OCI-LY3 (cell line): ENCODE measurements at regions not wholly inside any gene's neighbourhood (a gene's known extent, or its start where the extent isn't known, plus 50 kb on each side); places are given as distances from the start of the nearest gene placed in this dataset.

ENCODE experiments used
- H2AFZ ChIP-seq: fragments of 200-600, 300-600 bp; shearing (Covaris generic); 2 replicates; pipeline ENCODE4 v1.6.0; 2014; ENCODE audit warnings: antibody characterized with exemption, low read depth, low read length
- H3K27ac ChIP-seq: fragments of 200-600, 300-600 bp; sonication (generic); 2 replicates; pipeline ENCODE4 v1.5.1; 2014; ENCODE audit warnings: mild to moderate bottlenecking, low read length, moderate library complexity, mixed read lengths
- H3K27me3 ChIP-seq: fragments of 200-600, 300-600 bp; sonication (generic); 2 replicates; pipeline ENCODE4 v1.6.1; 2014; ENCODE audit warnings: low read depth, low read length, mixed read lengths
- H3K36me3 ChIP-seq: fragments of 200-600, 300-600 bp; sonication (generic); replicated peaks from 2 replicates; pipeline ENCODE3; 2014; ENCODE audit warnings: low read depth, low read length, mixed read lengths
- H3K4me1 ChIP-seq: fragments of 300-600, 200-600 bp; sonication (generic); 2 replicates; pipeline ENCODE4 v1.6.1; 2014; ENCODE audit warnings: low read length, mixed read lengths
- H3K4me2 ChIP-seq: fragments of 200-600, 300-600 bp; sonication (generic); 2 replicates; pipeline ENCODE4 v1.6.1; 2014; ENCODE audit warnings: low read length, mixed read lengths
- H3K4me3 ChIP-seq: fragments of 300-600, 200-600 bp; sonication (generic); 2 replicates; pipeline ENCODE4 v1.5.1; 2014; ENCODE audit warnings: antibody characterized with exemption, mild to moderate bottlenecking, low read length, moderate library complexity
- H3K79me2 ChIP-seq: fragments of 300-600, 200-600 bp; shearing (Covaris generic); 2 replicates; pipeline ENCODE4 v1.6.1; 2014; ENCODE audit warnings: mild to moderate bottlenecking, low read length, mixed read lengths
- H3K9ac ChIP-seq: fragments of 300-600, 200-600 bp; shearing (Covaris generic); 2 replicates; pipeline ENCODE4 v1.6.0; 2014; ENCODE audit warnings: mild to moderate bottlenecking, low read length, moderate library complexity
- H3K9me3 ChIP-seq: fragments of 200-600, 300-600 bp; shearing (Covaris generic); 2 replicates; pipeline ENCODE4 v1.6.1; 2014; ENCODE audit warnings: low read length, mixed read lengths; ENCODE audit not compliant: insufficient read depth
- H4K20me1 ChIP-seq: fragments of 200-600, 300-600 bp; sonication (generic); 2 replicates; pipeline ENCODE4 v1.6.1; 2016; ENCODE audit warnings: low read length, mixed read lengths; ENCODE audit not compliant: insufficient read depth
- EZH2phosphoT487 ChIP-seq: fragments of 200-600 bp; shearing (Covaris generic); IDR thresholded peaks from 2 replicates; pipeline ENCODE4 v1.6.1; 2018; ENCODE audit warnings: antibody characterized with exemption, mixed run types, low read depth
- TF ChIP-seq, protein P1 (sequence below): fragments of 200-600, 300-600 bp; sonication (generic); IDR thresholded peaks from 2 replicates; pipeline ENCODE4 v1.5.1; 2014; ENCODE audit warnings: antibody characterized with exemption, low read length, low read depth

- H3K4me1 ChIP-seq: no peaks in the 10 kb centered on the region
- no peak overlapping the region for H2AFZ ChIP-seq
- no peak overlapping the region for H3K9ac ChIP-seq
- H3K27me3 ChIP-seq: no peaks in the 10 kb centered on the region
- no peak overlapping the region for H3K27ac ChIP-seq
- TF ChIP-seq, protein P1, sequence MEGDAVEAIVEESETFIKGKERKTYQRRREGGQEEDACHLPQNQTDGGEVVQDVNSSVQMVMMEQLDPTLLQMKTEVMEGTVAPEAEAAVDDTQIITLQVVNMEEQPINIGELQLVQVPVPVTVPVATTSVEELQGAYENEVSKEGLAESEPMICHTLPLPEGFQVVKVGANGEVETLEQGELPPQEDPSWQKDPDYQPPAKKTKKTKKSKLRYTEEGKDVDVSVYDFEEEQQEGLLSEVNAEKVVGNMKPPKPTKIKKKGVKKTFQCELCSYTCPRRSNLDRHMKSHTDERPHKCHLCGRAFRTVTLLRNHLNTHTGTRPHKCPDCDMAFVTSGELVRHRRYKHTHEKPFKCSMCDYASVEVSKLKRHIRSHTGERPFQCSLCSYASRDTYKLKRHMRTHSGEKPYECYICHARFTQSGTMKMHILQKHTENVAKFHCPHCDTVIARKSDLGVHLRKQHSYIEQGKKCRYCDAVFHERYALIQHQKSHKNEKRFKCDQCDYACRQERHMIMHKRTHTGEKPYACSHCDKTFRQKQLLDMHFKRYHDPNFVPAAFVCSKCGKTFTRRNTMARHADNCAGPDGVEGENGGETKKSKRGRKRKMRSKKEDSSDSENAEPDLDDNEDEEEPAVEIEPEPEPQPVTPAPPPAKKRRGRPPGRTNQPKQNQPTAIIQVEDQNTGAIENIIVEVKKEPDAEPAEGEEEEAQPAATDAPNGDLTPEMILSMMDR: no peak
- TF ChIP-seq EZH2phosphoT487: no peak
- H3K9me3 ChIP-seq: no peaks in the 10 kb centered on the region
- no peaks in the 10 kb centered on the region for H4K20me1 ChIP-seq
- no peaks in the 10 kb centered on the region for H3K79me2 ChIP-seq
- H3K36me3 ChIP-seq: no peaks in the 10 kb centered on the region
- no peak overlapping the region for H3K4me2 ChIP-seq
- H3K4me3 ChIP-seq: no peak overlapping the region
Measured at GRCh38 chrX:109312757-109313156, 169.1 kb downstream of the GUCY2F start.

DNA sequence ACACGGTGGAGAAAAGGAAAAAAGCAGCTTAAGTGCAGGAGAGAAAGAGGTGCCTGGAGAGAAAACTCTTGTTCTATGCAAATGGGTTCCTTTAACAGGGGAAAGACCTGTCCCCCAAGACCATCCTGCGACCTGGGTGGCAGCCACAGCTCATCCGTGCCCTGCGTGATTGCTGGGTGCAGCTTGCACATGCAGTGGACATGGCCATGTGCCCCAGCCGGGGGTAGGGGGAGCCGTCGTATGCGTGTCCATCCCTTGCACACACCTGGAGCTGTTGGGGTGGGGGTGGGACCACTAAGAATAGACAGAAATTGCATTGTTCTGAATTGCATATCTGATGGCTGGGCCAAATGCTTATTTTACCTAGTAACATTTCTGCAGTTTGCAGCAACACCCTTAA lies 171.9 kb downstream of the GUCY2F start:
- TF ChIP-seq EZH2phosphoT487: no peak
- TF ChIP-seq, protein P1: no peak
- Histone ChIP-seq H2AFZ (no peak overlapping the region), H3K27me3 (no peaks in the 10 kb centered on the region), H3K9me3 (no peaks in the 10 kb centered on the region), H4K20me1 (no peaks in the 10 kb centered on the region), H3K4me2 (no peak overlapping the region), H3K4me3 (no peak overlapping the region), H3K27ac (no peak overlapping the region), H3K4me1 (peaks cover 12% of the 10 kb centered on the region), H3K36me3 (no peaks in the 10 kb centered on the region), H3K79me2 (no peaks in the 10 kb centered on the region), H3K9ac (no peak overlapping the region)

DNA sequence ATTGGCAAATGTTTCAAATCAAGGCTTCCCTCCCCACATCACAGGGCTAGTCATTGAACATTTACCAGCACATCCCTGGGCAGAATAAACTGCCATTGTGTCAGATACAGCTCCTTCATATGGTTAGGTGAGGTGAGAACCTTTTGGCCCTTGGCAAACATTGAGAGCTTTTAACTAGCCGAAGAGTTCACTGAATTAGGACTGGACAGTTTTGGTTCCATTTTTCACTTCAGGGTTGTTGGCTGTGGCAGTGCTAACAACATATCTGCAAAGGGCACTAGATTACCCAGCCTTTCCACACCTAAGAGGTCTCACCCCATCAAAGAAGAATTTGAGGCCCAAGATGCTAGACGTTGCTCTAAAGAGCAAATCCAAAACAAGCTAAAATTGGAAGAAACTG lies 180.7 kb downstream of the GUCY2F start:
- Histone ChIP-seq H2AFZ (no peak overlapping the region), H3K79me2 (no peaks in the 10 kb centered on the region), H3K36me3 (no peaks in the 10 kb centered on the region)

GRCh38 chrX:109300415-109300814 lies 181.5 kb downstream of the GUCY2F start:
- Histone ChIP-seq H3K9ac (no peak overlapping the region), H3K27me3 (no peaks in the 10 kb centered on the region), H3K4me3 (no peak overlapping the region), H3K4me2 (no peak overlapping the region), H3K9me3 (no peaks in the 10 kb centered on the region), H4K20me1 (no peaks in the 10 kb centered on the region), H3K79me2 (no peaks in the 10 kb centered on the region), H2AFZ (no peak overlapping the region), H3K4me1 (peaks cover 8% of the 10 kb centered on the region), H3K27ac (no peak overlapping the region), H3K36me3 (no peaks in the 10 kb centered on the region)
- no peak for TF ChIP-seq EZH2phosphoT487
- TF ChIP-seq, protein P1: no peak

More for the DNA sequence above, 180.7 kb downstream of the GUCY2F start:
- Histone ChIP-seq H3K9me3 (no peaks in the 10 kb centered on the region), H3K4me2 (0 out of 2 replicates have a peak overlapping the region, but pooled peaks have one; percentile 7), H3K4me3 (no peak overlapping the region), H3K9ac (no peak overlapping the region), H3K27me3 (no peaks in the 10 kb centered on the region), H4K20me1 (no peaks in the 10 kb centered on the region), H3K4me1 (peaks cover 14% of the 10 kb centered on the region), H3K27ac (no peak overlapping the region)
- TF ChIP-seq, protein P1: no peak
